Testis (tissue), 2 donors: ENCODE measurements at regions not wholly inside any gene's neighbourhood (a gene's known extent, or its start where the extent isn't known, plus 50 kb on each side); places are given as distances from the start of the nearest gene placed in this dataset.

Source experiments
- CTCF ChIP-seq, 3 experiments: fragments of 450-650 bp in 2 of 3; fragments of 200-600 bp in 1 of 3; sonication (generic) in 1 of 3; IDR thresholded peaks; one replicate each; pipeline ENCODE4 v1.5.1; 2016 to 2019; ENCODE audit warnings: antibody characterized with exemption in 3 of 3, mild to moderate bottlenecking in 2 of 3, moderate library complexity in 1 of 3
- POLR2A ChIP-seq: fragments of 450-650 bp; IDR thresholded peaks from one replicate; pipeline ENCODE4 v1.6.1; 2017; ENCODE audit warnings: antibody characterized with exemption, mild to moderate bottlenecking, moderate library complexity

- TF ChIP-seq POLR2A (no peak), CTCF (IDR thresholded peaks at IDR 0.05) (no peak)
These were observed 1033.8 kb upstream of the AUTS2 start for GRCh38 chr7:68564306-68565135.
